ENCODE measurements at regions not wholly inside any gene's neighbourhood (a gene's known extent, or its start where the extent isn't known, plus 50 kb on each side); places are given as distances from the start of the nearest gene placed in this dataset.

DNA sequence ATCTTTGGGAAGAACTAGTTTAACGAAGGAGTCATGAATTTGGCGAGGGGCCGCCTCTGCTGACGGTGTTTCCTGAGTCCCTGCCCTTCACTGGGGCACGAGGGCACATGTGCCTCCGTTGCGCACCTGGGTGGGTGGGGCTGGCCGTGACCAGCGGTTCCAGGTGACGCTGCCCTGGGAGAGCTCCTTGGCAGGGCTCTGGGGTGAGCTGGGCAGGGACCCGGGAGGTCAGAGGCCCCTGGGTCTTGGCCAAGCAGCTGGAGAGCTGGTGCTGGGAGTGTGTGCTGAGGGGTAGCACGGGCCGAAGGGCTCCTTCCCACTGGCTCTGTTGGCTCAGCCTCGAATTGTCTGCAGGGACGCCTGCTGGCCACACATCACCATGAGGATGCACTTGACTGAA is 104.6 kb downstream of the RTP5 start:
- TF ChIP-seq POLR2A (IDR thresholded peaks at IDR 0.05), result no peak
- TF ChIP-seq, protein P1, sequence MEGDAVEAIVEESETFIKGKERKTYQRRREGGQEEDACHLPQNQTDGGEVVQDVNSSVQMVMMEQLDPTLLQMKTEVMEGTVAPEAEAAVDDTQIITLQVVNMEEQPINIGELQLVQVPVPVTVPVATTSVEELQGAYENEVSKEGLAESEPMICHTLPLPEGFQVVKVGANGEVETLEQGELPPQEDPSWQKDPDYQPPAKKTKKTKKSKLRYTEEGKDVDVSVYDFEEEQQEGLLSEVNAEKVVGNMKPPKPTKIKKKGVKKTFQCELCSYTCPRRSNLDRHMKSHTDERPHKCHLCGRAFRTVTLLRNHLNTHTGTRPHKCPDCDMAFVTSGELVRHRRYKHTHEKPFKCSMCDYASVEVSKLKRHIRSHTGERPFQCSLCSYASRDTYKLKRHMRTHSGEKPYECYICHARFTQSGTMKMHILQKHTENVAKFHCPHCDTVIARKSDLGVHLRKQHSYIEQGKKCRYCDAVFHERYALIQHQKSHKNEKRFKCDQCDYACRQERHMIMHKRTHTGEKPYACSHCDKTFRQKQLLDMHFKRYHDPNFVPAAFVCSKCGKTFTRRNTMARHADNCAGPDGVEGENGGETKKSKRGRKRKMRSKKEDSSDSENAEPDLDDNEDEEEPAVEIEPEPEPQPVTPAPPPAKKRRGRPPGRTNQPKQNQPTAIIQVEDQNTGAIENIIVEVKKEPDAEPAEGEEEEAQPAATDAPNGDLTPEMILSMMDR (IDR thresholded peaks at IDR 0.05), result no peak
- TF ChIP-seq POLR2AphosphoS5 (IDR thresholded peaks at IDR 0.05), result no peak
